Activated T-helper 1 cell treated with Interleukin-2 at 50 U/mL for 16 hours (primary cell): ENCODE measurements at regions not wholly inside any gene's neighbourhood (a gene's known extent, or its start where the extent isn't known, plus 50 kb on each side); places are given as distances from the start of the nearest gene placed in this dataset.
"Not testable (repeated sequence)": the region's sequence is repeated elsewhere in the genome, so short reads cannot be mapped to it uniquely, and the experiment has no call there.

Experiments
- DNase-seq: peaks from one replicate; pipeline ENCODE4 v3.0.0-alpha.2; 2020; ENCODE audit warnings: low read depth

GRCh38 chr1:67530071-67530470 lies 99.9 kb upstream of the SERBP1 start:
- DNase-seq: no peak

- no peak for DNase-seq
Observed at GRCh38 chr1:67532452-67533216, 102.4 kb upstream of the SERBP1 start.

GRCh38 chr1:67534627-67535065 lies 104.4 kb upstream of the SERBP1 start:
- no peak for DNase-seq

GRCh38 chr1:67535474-67535873 lies 105.3 kb upstream of the SERBP1 start:
- DNase-seq: no peak

GRCh38 chr1:67536957-67537666 lies 106.9 kb upstream of the SERBP1 start:
- DNase-seq: no peak

- no peak for DNase-seq
Observed at GRCh38 chr1:67537667-67538018, 107.4 kb upstream of the SERBP1 start.

- DNase-seq: no peak
Observed at GRCh38 chr1:67540025-67540732, 110.0 kb upstream of the SERBP1 start.

GRCh38 chr1:67540733-67541125 lies 110.5 kb upstream of the SERBP1 start:
- no peak for DNase-seq

- DNase-seq: no peak
Observed at GRCh38 chr1:67542747-67543146, 112.5 kb upstream of the SERBP1 start.

GRCh38 chr1:67544921-67545320 lies 114.7 kb upstream of the SERBP1 start:
- no peak for DNase-seq

GRCh38 chr1:67545364-67545763 lies 115.2 kb upstream of the SERBP1 start:
- no peak for DNase-seq

- no peak for DNase-seq
Observed at GRCh38 chr1:67551375-67551774, 121.2 kb upstream of the SERBP1 start.

- no peak for DNase-seq
Observed at GRCh38 chr1:67552336-67552759, 122.1 kb upstream of the SERBP1 start.

GRCh38 chr1:67554204-67554603 lies 124.0 kb upstream of the SERBP1 start:
- DNase-seq: not testable (repeated sequence)

GRCh38 chr1:67555461-67556296 lies 125.5 kb upstream of the SERBP1 start:
- DNase-seq: no peak

GRCh38 chr1:67556297-67556900 lies 126.2 kb upstream of the SERBP1 start:
- no peak for DNase-seq

- no peak for DNase-seq
Observed at GRCh38 chr1:67557696-67558448, 127.1 kb upstream of the GADD45A start.

- DNase-seq: no peak
Observed at GRCh38 chr1:67558449-67559193, 126.4 kb upstream of the GADD45A start.

GRCh38 chr1:67559222-67559700 lies 125.7 kb upstream of the GADD45A start:
- DNase-seq: no peak
